ENCODE measurements at regions not wholly inside any gene's neighbourhood (a gene's known extent, or its start where the extent isn't known, plus 50 kb on each side); places are given as distances from the start of the nearest gene placed in this dataset.

DNA sequence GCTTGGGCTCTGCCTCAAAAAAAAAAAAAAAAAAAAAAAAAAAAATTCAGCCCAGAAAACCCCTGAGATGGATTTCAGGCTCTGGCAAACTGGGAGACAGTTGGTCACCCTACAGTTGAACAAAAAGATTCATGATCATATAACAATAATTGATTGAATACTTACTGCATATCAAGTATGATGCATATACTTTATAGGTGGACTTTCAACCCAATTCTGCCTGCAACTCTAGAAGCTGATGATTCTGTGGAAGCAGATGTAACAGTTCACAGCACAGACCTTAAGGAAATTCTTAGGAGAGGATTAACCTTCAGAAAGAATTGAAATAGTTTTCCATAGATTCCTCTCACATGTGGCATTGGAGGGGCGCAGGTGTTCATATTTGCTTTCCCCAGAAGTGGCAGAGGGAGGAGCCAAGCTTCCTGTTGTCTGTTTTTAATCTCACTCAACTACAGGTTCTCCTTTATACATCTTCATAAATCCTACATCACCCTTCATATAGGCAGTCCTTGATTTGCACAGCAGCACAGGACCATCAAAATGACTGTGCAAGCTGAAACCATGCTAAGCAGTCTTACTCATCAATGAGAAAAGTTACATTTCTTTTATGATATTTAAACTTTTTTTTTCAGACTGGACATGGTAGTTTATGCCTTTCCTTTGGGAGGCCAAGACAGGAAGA lies 149.4 kb upstream of the KLF3 start:
- H3K4me1 ChIP-seq (ENCODE audit: control insufficient read depth in 1 of 2, insufficient read depth in 2 of 2, low read length in 2 of 2), result no peaks in the 10 kb centered on the region
- H3K9ac ChIP-seq (ENCODE audit: low read length), result no peak overlapping the region
- H3K27ac ChIP-seq (ENCODE audit: low read depth, low read length), result no peak overlapping the region
- intact Hi-C loops (cut with micrococcal nuclease), result no loop called here
- no peak overlapping the region for H3K4me3 ChIP-seq (replicated peaks in 1 of 2; ENCODE audit: low read depth in 1 of 2, low read length in 2 of 2)
- H3K9me3 ChIP-seq (ENCODE audit: control insufficient read depth in 1 of 2, insufficient read depth in 1 of 2, low read depth in 1 of 2, low read length in 2 of 2), result no peaks in the 10 kb centered on the region
- H3K9me2 ChIP-seq (ENCODE audit: insufficient read depth), result no peaks in the 10 kb centered on the region
- no peaks in the 10 kb centered on the region for H3K79me2 ChIP-seq (ENCODE audit: insufficient read depth, low read length)
- no peaks in the 10 kb centered on the region for H3K36me3 ChIP-seq (ENCODE audit: control insufficient read depth in 1 of 2, insufficient read depth in 2 of 2, low read length in 2 of 2)
- no peak for ATAC-seq
- no peaks in the 10 kb centered on the region for H3K27me3 ChIP-seq (ENCODE audit: insufficient read depth, low read length)
- ChIA-PET POLR2A (no interaction called here), RAD21 (ENCODE audit: low non-redundant PET in 1 of 2, low total read pairs in 2 of 2, uncharacterized antibody in 2 of 2, unreplicated experiment in 2 of 2) (no interaction called here), CTCF (no interaction called here)
- H4K20me1 ChIP-seq (ENCODE audit: insufficient read depth), result no peaks in the 10 kb centered on the region
- no peak for TF ChIP-seq EZH2phosphoT487 (IDR thresholded peaks at IDR 0.05; ENCODE audit: borderline replicate concordance)
- TF ChIP-seq TCF7L2 (IDR thresholded peaks at IDR 0.05; ENCODE audit: borderline replicate concordance, extremely low read depth, insufficient read depth, insufficient read length), result no peak
- TF ChIP-seq, protein P1, sequence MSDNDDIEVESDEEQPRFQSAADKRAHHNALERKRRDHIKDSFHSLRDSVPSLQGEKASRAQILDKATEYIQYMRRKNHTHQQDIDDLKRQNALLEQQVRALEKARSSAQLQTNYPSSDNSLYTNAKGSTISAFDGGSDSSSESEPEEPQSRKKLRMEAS (IDR thresholded peaks at IDR 0.05), result no peak
- TF ChIP-seq POLR2A (IDR thresholded peaks at IDR 0.05; ENCODE audit: borderline replicate concordance, extremely low read depth, insufficient read depth, insufficient read length), result no peak
- TF ChIP-seq, protein P2, sequence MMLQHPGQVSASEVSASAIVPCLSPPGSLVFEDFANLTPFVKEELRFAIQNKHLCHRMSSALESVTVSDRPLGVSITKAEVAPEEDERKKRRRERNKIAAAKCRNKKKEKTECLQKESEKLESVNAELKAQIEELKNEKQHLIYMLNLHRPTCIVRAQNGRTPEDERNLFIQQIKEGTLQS (IDR thresholded peaks at IDR 0.05), result no peak
- TF ChIP-seq, protein P3, sequence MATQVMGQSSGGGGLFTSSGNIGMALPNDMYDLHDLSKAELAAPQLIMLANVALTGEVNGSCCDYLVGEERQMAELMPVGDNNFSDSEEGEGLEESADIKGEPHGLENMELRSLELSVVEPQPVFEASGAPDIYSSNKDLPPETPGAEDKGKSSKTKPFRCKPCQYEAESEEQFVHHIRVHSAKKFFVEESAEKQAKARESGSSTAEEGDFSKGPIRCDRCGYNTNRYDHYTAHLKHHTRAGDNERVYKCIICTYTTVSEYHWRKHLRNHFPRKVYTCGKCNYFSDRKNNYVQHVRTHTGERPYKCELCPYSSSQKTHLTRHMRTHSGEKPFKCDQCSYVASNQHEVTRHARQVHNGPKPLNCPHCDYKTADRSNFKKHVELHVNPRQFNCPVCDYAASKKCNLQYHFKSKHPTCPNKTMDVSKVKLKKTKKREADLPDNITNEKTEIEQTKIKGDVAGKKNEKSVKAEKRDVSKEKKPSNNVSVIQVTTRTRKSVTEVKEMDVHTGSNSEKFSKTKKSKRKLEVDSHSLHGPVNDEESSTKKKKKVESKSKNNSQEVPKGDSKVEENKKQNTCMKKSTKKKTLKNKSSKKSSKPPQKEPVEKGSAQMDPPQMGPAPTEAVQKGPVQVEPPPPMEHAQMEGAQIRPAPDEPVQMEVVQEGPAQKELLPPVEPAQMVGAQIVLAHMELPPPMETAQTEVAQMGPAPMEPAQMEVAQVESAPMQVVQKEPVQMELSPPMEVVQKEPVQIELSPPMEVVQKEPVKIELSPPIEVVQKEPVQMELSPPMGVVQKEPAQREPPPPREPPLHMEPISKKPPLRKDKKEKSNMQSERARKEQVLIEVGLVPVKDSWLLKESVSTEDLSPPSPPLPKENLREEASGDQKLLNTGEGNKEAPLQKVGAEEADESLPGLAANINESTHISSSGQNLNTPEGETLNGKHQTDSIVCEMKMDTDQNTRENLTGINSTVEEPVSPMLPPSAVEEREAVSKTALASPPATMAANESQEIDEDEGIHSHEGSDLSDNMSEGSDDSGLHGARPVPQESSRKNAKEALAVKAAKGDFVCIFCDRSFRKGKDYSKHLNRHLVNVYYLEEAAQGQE (IDR thresholded peaks at IDR 0.05; ENCODE audit: low read depth), result no peak
- TF ChIP-seq, protein P4, sequence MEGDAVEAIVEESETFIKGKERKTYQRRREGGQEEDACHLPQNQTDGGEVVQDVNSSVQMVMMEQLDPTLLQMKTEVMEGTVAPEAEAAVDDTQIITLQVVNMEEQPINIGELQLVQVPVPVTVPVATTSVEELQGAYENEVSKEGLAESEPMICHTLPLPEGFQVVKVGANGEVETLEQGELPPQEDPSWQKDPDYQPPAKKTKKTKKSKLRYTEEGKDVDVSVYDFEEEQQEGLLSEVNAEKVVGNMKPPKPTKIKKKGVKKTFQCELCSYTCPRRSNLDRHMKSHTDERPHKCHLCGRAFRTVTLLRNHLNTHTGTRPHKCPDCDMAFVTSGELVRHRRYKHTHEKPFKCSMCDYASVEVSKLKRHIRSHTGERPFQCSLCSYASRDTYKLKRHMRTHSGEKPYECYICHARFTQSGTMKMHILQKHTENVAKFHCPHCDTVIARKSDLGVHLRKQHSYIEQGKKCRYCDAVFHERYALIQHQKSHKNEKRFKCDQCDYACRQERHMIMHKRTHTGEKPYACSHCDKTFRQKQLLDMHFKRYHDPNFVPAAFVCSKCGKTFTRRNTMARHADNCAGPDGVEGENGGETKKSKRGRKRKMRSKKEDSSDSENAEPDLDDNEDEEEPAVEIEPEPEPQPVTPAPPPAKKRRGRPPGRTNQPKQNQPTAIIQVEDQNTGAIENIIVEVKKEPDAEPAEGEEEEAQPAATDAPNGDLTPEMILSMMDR (IDR thresholded peaks at IDR 0.05 in 2 of 3, conservative IDR thresholded peaks at IDR 0.05 in 1 of 3; ENCODE audit: borderline replicate concordance in 1 of 3, insufficient read depth in 1 of 3, low read depth in 2 of 3, low read length in 2 of 3), result no peak
- TF ChIP-seq, protein P5, sequence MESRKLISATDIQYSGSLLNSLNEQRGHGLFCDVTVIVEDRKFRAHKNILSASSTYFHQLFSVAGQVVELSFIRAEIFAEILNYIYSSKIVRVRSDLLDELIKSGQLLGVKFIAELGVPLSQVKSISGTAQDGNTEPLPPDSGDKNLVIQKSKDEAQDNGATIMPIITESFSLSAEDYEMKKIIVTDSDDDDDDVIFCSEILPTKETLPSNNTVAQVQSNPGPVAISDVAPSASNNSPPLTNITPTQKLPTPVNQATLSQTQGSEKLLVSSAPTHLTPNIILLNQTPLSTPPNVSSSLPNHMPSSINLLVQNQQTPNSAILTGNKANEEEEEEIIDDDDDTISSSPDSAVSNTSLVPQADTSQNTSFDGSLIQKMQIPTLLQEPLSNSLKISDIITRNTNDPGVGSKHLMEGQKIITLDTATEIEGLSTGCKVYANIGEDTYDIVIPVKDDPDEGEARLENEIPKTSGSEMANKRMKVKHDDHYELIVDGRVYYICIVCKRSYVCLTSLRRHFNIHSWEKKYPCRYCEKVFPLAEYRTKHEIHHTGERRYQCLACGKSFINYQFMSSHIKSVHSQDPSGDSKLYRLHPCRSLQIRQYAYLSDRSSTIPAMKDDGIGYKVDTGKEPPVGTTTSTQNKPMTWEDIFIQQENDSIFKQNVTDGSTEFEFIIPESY (IDR thresholded peaks at IDR 0.05; ENCODE audit: extremely low read depth, insufficient replicate concordance, low read length), result no peak
- TF ChIP-seq EGR1 (IDR thresholded peaks at IDR 0.05; ENCODE audit: low read depth), result no peak
- TF ChIP-seq POLR2AphosphoS5 (IDR thresholded peaks at IDR 0.05; ENCODE audit: low read depth, low read length), result no peak
- no peak overlapping the region for H3K4me2 ChIP-seq (ENCODE audit: low read length)
- no peak overlapping the region for H2AFZ ChIP-seq (ENCODE audit: low read depth, low read length, poor library complexity, severe bottlenecking)
- no peak for DNase-seq (ENCODE audit: low read depth, low spot score)
- no TSS peak for BruUV-seq (replicated peaks)
